ENCODE measurements at regions not wholly inside any gene's neighbourhood (a gene's known extent, or its start where the extent isn't known, plus 50 kb on each side); places are given as distances from the start of the nearest gene placed in this dataset.
"Not testable (repeated sequence)": the region's sequence is repeated elsewhere in the genome, so short reads cannot be mapped to it uniquely, and the experiment has no call there.

- DNase-seq = no peak
These were observed 98.3 kb downstream of the BACH1 start for GRCh38 chr21:29396951-29397455.

GRCh38 chr21:29403301-29403700 lies 104.6 kb downstream of the BACH1 start:
- no peak for DNase-seq

GRCh38 chr21:29403922-29404538 lies 105.3 kb downstream of the BACH1 start:
- DNase-seq = no peak

GRCh38 chr21:29405503-29406122 lies 106.9 kb downstream of the BACH1 start:
- no peak for DNase-seq

GRCh38 chr21:29406385-29406784 lies 107.7 kb downstream of the BACH1 start:
- DNase-seq = no peak

GRCh38 chr21:29407571-29407970 lies 108.8 kb downstream of the BACH1 start:
- DNase-seq = no peak

GRCh38 chr21:29413683-29414082 lies 115.0 kb downstream of the BACH1 start:
- no peak for DNase-seq

GRCh38 chr21:29416268-29416667 lies 117.5 kb downstream of the BACH1 start:
- no peak for DNase-seq

GRCh38 chr21:29418813-29419212 lies 120.1 kb downstream of the BACH1 start:
- no peak for DNase-seq

- DNase-seq = no peak
These were observed 120.7 kb downstream of the BACH1 start for GRCh38 chr21:29419422-29419821.

GRCh38 chr21:29423099-29423870 lies 124.6 kb downstream of the BACH1 start:
- no peak for DNase-seq

GRCh38 chr21:29424728-29425127 lies 126.0 kb downstream of the BACH1 start:
- no peak for DNase-seq

- no peak for DNase-seq
These were observed 130.5 kb downstream of the BACH1 start for GRCh38 chr21:29429218-29429617.

GRCh38 chr21:29430030-29430429 lies 131.3 kb downstream of the BACH1 start:
- DNase-seq = no peak

- no peak for DNase-seq
These were observed 131.9 kb downstream of the BACH1 start for GRCh38 chr21:29430576-29430975.

- DNase-seq = no peak
These were observed 132.5 kb downstream of the BACH1 start for GRCh38 chr21:29431178-29431577.

GRCh38 chr21:29431680-29432079 lies 133.0 kb downstream of the BACH1 start:
- DNase-seq = no peak

GRCh38 chr21:29433366-29434059 lies 134.8 kb downstream of the BACH1 start:
- DNase-seq = no peak

- no peak for DNase-seq
These were observed 135.4 kb downstream of the BACH1 start for GRCh38 chr21:29434081-29434480.

GRCh38 chr21:29434982-29435381 lies 136.3 kb downstream of the BACH1 start:
- not testable (repeated sequence) for DNase-seq

GRCh38 chr21:29436143-29436542 lies 137.4 kb downstream of the BACH1 start:
- DNase-seq = peak in 1 of 2 experiments; percentile 10

GRCh38 chr21:29436650-29437049 lies 137.9 kb downstream of the BACH1 start:
- no peak for DNase-seq

- no peak for DNase-seq
These were observed 142.9 kb downstream of the BACH1 start for GRCh38 chr21:29441651-29442050.
